PFSK-1 (cell line): ENCODE measurements at regions not wholly inside any gene's neighbourhood (a gene's known extent, or its start where the extent isn't known, plus 50 kb on each side); places are given as distances from the start of the nearest gene placed in this dataset.

ENCODE experiments used
- POLR2AphosphoS5 ChIP-seq: IDR thresholded peaks from 2 replicates; pipeline ENCODE4 v1.6.1; 2012; ENCODE audit warnings: low read depth, mild to moderate bottlenecking, control low read depth, low read length, moderate library complexity
- SIN3A ChIP-seq: IDR thresholded peaks from 2 replicates; pipeline ENCODE4 v1.6.1; 2012; ENCODE audit warnings: mild to moderate bottlenecking, low read length, moderate library complexity, borderline replicate concordance; ENCODE audit not compliant: insufficient read depth
- TAF1 ChIP-seq: IDR thresholded peaks from 2 replicates; pipeline ENCODE4 v1.6.1; 2012; ENCODE audit warnings: low read length, control low read depth, borderline replicate concordance; ENCODE audit not compliant: insufficient read depth

- TF ChIP-seq TAF1, result no peak
- TF ChIP-seq SIN3A, result no peak
- TF ChIP-seq POLR2AphosphoS5, result no peak
These were observed 1348.0 kb upstream of the SLC10A2 start for GRCh38 chr13:104414181-104414580.
